ENCODE measurements at regions not wholly inside any gene's neighbourhood (a gene's known extent, or its start where the extent isn't known, plus 50 kb on each side); places are given as distances from the start of the nearest gene placed in this dataset.
"Not testable (repeated sequence)": the region's sequence is repeated elsewhere in the genome, so short reads cannot be mapped to it uniquely, and the experiment has no call there.

DNA sequence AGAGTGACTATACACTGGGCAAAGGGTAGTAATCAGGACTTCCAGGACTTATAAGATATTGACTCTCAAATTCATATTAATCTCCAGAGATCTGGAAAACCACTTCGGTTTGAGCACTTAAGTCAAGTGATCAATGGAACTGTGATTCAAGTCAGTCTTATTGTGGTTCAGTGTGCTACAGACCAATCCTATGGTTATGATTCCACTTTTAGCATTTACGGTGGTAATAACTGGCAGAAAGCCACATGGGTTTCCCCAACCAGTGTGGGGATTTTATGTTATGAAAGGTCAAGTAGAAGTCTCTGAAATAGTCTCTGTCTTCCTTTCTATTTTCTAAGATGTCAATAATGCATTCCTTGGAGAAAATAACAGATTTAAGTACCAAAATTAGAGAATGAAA is 151.3 kb upstream of the NEGR1 start:
- Histone ChIP-seq H3K4me1 (no peaks in the 10 kb centered on the region), H3K9me3 (peaks cover 0 to 6% (median 3%) of the 10 kb centered on the region in 4 donors), H3K36me3 (no peaks in the 10 kb centered on the region), H3K27me3 (no peaks in the 10 kb centered on the region), H3K4me3 (no peak overlapping the region), H3K27ac (no peak overlapping the region)
- 73 to 84% (median 81%) methylated on average over 2 of the region's 2 CpGs for WGBS, 5 donors
- TF ChIP-seq POLR2AphosphoS5 (IDR thresholded peaks at IDR 0.05) (no peak), POLR2A (IDR thresholded peaks at IDR 0.05) (no peak), EP300 (IDR thresholded peaks at IDR 0.05) (no peak)
- TF ChIP-seq, protein P1, sequence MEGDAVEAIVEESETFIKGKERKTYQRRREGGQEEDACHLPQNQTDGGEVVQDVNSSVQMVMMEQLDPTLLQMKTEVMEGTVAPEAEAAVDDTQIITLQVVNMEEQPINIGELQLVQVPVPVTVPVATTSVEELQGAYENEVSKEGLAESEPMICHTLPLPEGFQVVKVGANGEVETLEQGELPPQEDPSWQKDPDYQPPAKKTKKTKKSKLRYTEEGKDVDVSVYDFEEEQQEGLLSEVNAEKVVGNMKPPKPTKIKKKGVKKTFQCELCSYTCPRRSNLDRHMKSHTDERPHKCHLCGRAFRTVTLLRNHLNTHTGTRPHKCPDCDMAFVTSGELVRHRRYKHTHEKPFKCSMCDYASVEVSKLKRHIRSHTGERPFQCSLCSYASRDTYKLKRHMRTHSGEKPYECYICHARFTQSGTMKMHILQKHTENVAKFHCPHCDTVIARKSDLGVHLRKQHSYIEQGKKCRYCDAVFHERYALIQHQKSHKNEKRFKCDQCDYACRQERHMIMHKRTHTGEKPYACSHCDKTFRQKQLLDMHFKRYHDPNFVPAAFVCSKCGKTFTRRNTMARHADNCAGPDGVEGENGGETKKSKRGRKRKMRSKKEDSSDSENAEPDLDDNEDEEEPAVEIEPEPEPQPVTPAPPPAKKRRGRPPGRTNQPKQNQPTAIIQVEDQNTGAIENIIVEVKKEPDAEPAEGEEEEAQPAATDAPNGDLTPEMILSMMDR (IDR thresholded peaks at IDR 0.05): no peak
- no peak for DNase-seq
- intact Hi-C loops (cut with DNase I; ENCODE audit: low total_unique reads): no loop called here

DNA sequence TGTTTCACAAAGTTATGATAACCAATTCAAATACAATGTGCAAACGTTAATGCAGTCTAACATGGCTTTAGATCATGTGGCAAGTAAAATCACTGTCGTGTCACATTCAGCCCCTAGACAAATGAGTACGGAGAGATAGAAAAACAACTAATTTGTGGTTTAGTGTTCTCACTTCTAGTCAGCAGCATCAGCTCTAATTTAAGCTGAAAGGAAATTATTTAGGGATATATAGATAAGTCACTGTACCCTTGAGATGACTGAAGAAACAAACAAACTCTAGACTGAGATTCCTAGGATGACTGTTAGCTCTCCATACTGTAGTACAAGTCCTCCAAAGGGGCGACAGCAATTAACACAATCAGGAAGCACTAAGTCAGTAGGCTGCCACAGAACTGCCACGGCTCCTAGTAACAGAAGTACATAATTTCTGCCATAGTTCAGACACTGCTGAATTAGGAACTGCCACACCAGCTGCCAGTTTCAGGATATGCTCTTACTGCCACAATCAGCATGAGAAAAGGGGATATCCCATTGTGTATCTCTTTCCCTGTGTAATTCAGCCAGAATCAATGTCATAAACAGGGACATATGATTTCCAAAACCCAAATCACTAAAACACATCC is 150.4 kb upstream of the NEGR1 start:
- Histone ChIP-seq H3K4me3 (no peak overlapping the region), H3K27ac (no peak overlapping the region), H3K27me3 (no peaks in the 10 kb centered on the region), H3K36me3 (no peaks in the 10 kb centered on the region), H3K9me3 (peaks cover 0 to 12% (median 7%) of the 10 kb centered on the region in 4 donors), H3K4me1 (no peaks in the 10 kb centered on the region)
- TF ChIP-seq POLR2A (IDR thresholded peaks at IDR 0.05) (no peak), POLR2AphosphoS5 (IDR thresholded peaks at IDR 0.05) (no peak), EP300 (IDR thresholded peaks at IDR 0.05) (no peak)
- TF ChIP-seq, protein P1 (IDR thresholded peaks at IDR 0.05): no peak
- no peak for DNase-seq
- intact Hi-C loops (cut with DNase I; ENCODE audit: low total_unique reads): no loop called here
- 56 to 70% (median 62%) methylated on average over 5 of the region's 5 CpGs for WGBS, 5 donors

DNA sequence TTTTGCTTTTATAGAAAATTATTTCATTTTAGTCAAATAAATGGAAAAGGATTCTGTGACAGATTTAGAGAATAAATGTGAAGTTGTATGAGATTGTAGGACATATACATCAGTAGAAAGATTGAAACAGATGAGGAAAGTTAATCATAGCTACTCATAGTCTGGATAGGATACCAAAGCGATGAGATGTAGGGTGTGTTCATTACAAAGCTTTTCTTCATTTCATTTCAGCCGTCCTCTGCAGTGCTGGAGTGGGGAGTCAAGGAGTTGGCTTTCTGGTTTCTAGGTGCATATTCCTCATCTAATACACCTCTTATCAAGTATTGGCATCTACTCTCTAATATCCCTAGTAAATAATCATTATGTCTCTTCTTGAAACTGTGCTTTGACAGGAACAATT is 149.5 kb upstream of the NEGR1 start:
- no peak for DNase-seq
- Histone ChIP-seq H3K36me3 (no peaks in the 10 kb centered on the region), H3K4me3 (no peak overlapping the region), H3K27me3 (no peaks in the 10 kb centered on the region), H3K4me1 (no peaks in the 10 kb centered on the region), H3K27ac (no peak overlapping the region), H3K9me3 (peaks cover 0 to 14% (median 7%) of the 10 kb centered on the region in 4 donors)
- TF ChIP-seq EP300 (IDR thresholded peaks at IDR 0.05): no peak
- TF ChIP-seq POLR2AphosphoS5 (IDR thresholded peaks at IDR 0.05): no peak
- TF ChIP-seq, protein P1 (IDR thresholded peaks at IDR 0.05): no peak
- no peak for TF ChIP-seq POLR2A (IDR thresholded peaks at IDR 0.05)
- intact Hi-C loops (cut with DNase I; ENCODE audit: low total_unique reads): no loop called here
- 86 to 96% (median 92%) methylated on average over 2 of the region's 2 CpGs for WGBS, 5 donors

DNA sequence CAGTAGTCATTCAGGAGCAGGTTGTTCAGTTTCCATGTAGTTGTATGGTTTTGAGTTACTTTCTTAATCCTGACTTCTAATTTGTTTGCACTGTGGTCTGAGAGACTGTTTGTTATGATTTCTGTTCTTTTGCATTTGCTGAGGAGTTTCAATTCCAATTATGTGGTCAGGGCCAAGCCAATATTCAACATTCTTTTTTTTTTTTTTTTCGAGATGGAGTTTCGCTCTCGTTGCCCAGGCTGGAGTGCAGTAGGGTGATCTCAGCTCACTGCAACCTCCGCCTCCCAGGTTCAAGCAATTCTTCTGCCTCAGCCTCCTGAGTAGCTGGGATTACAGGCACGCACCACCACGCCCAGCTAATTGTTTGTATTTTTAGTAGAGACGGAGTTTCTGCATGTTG is 145.9 kb upstream of the NEGR1 start:
- H3K36me3 ChIP-seq; intact Hi-C loops (cut with DNase I; ENCODE audit: low total_unique reads); H3K27ac ChIP-seq; DNase-seq; H3K4me3 ChIP-seq; H3K27me3 ChIP-seq; H3K4me1 ChIP-seq: not testable (repeated sequence)
- H3K9me3 ChIP-seq: peaks cover 0 to 19% (median 13%) of the 10 kb centered on the region in 4 donors
- 79 to 94% (median 91%) methylated on average over 7 of the region's 7 CpGs for WGBS, 5 donors

DNA sequence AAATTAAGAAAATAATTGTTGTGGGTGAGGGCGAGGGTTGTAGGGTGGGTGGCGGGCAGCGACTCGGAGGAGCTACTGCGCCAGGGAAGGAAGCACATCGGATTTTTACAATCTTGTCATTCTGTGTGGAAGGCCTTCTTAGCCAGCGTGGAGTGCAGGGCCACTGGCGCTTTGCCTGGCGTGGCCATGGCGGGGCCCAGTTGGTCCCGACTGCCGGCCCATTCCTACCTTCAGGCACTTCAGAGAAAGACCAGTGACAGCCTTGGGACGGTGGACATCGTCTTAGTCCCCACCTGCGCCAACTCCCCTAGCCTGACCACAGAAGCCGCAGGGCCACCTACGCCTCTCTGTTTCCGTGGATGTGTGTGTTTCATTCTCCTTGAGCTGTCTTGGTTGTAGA is 136.9 kb upstream of the NEGR1 start:
- Histone ChIP-seq H3K4me3 (no peak overlapping the region), H3K36me3 (no peaks in the 10 kb centered on the region), H3K4me1 (no peaks in the 10 kb centered on the region), H3K9me3 (no peaks in the 10 kb centered on the region), H3K27ac (no peak overlapping the region), H3K27me3 (no peaks in the 10 kb centered on the region)
- 95 to 97% (median 95%) methylated on average over 18 of the region's 18 CpGs for WGBS, 5 donors
- no peak for DNase-seq
- intact Hi-C loops (cut with DNase I; ENCODE audit: low total_unique reads): no loop called here
- no peak for TF ChIP-seq POLR2AphosphoS5 (IDR thresholded peaks at IDR 0.05)
- TF ChIP-seq EP300 (IDR thresholded peaks at IDR 0.05): no peak
- TF ChIP-seq, protein P1 (IDR thresholded peaks at IDR 0.05): no peak
- TF ChIP-seq POLR2A (IDR thresholded peaks at IDR 0.05): no peak
